Kasumi-1 (cell line): ENCODE measurements at regions not wholly inside any gene's neighbourhood (a gene's known extent, or its start where the extent isn't known, plus 50 kb on each side); places are given as distances from the start of the nearest gene placed in this dataset.

Source experiments
- DNase-seq, 2 experiments: peaks; one replicate each; lab custom pipeline; 2025; lab: John Stamatoyannopoulos, UW

GRCh38 chr6:91299544-91300491 is 712.9 kb upstream of the MAP3K7 start:
- DNase-seq: no peak

- DNase-seq: no peak
Measured at GRCh38 chr6:91298543-91299145, 711.8 kb upstream of the MAP3K7 start.

- DNase-seq: no peak
Measured at GRCh38 chr6:91293395-91293794, 706.5 kb upstream of the MAP3K7 start.

GRCh38 chr6:91291071-91291470 is 704.2 kb upstream of the MAP3K7 start:
- DNase-seq: no peak

GRCh38 chr6:91288741-91289140 is 701.9 kb upstream of the MAP3K7 start:
- DNase-seq: no peak

GRCh38 chr6:91281901-91282300 is 695.0 kb upstream of the MAP3K7 start:
- DNase-seq: no peak

- DNase-seq: no peak
Measured at GRCh38 chr6:91280494-91280830, 693.6 kb upstream of the MAP3K7 start.

GRCh38 chr6:91279740-91280493 is 693.0 kb upstream of the MAP3K7 start:
- no peak for DNase-seq

GRCh38 chr6:91278416-91278815 is 691.5 kb upstream of the MAP3K7 start:
- no peak for DNase-seq

GRCh38 chr6:91276315-91276714 is 689.4 kb upstream of the MAP3K7 start:
- DNase-seq: peak; percentile 73 to 88

GRCh38 chr6:91273729-91274128 is 686.9 kb upstream of the MAP3K7 start:
- DNase-seq: peak; percentile 7 to 16

- DNase-seq: no peak
Measured at GRCh38 chr6:91271807-91272206, 684.9 kb upstream of the MAP3K7 start.

- no peak for DNase-seq
Measured at GRCh38 chr6:91268941-91269340, 682.1 kb upstream of the MAP3K7 start.

- no peak for DNase-seq
Measured at GRCh38 chr6:91267246-91267645, 680.4 kb upstream of the MAP3K7 start.

- no peak for DNase-seq
Measured at GRCh38 chr6:91266156-91266555, 679.3 kb upstream of the MAP3K7 start.

GRCh38 chr6:91243436-91243835 is 656.6 kb upstream of the MAP3K7 start:
- DNase-seq: no peak

GRCh38 chr6:91242614-91242949 is 655.7 kb upstream of the MAP3K7 start:
- no peak for DNase-seq

GRCh38 chr6:91241946-91242613 is 655.2 kb upstream of the MAP3K7 start:
- DNase-seq: no peak

- no peak for DNase-seq
Measured at GRCh38 chr6:91240878-91241603, 654.2 kb upstream of the MAP3K7 start.

GRCh38 chr6:91221072-91221720 is 634.3 kb upstream of the MAP3K7 start:
- no peak for DNase-seq

GRCh38 chr6:91213229-91213901 is 626.5 kb upstream of the MAP3K7 start:
- DNase-seq: no peak
